GM12873 (cell line): ENCODE measurements at regions not wholly inside any gene's neighbourhood (a gene's known extent, or its start where the extent isn't known, plus 50 kb on each side); places are given as distances from the start of the nearest gene placed in this dataset.

Experiments used
- CTCF ChIP-seq: IDR thresholded peaks from 2 replicates; pipeline ENCODE4 v1.5.1; 2012; ENCODE audit warnings: low read depth, mild to moderate bottlenecking, moderate library complexity, low read length, control low read depth; ENCODE audit not compliant: insufficient read depth; ENCODE audit errors: missing control alignments

- TF ChIP-seq CTCF = no peak
Observed at GRCh38 chr1:8083739-8084484, 57.8 kb upstream of the ERRFI1 start.

GRCh38 chr1:8082945-8083344 lies 56.8 kb upstream of the ERRFI1 start:
- TF ChIP-seq CTCF = no peak

- TF ChIP-seq CTCF = no peak
Observed at GRCh38 chr1:8078176-8078671, 52.1 kb upstream of the ERRFI1 start.

- TF ChIP-seq CTCF = no peak
Observed at GRCh38 chr1:8077602-8078001, 51.5 kb upstream of the ERRFI1 start.

- TF ChIP-seq CTCF = no peak
Observed at GRCh38 chr1:8077120-8077573, 51.0 kb upstream of the ERRFI1 start.

GRCh38 chr1:8076176-8076575 lies 50.1 kb upstream of the ERRFI1 start:
- TF ChIP-seq CTCF = no peak
